ENCODE measurements at regions not wholly inside any gene's neighbourhood (a gene's known extent, or its start where the extent isn't known, plus 50 kb on each side); places are given as distances from the start of the nearest gene placed in this dataset.
"Not testable (repeated sequence)": the region's sequence is repeated elsewhere in the genome, so short reads cannot be mapped to it uniquely, and the experiment has no call there.

GRCh38 chr13:37475966-37476365, 122.6 kb downstream of the POSTN start:
- Mint-ChIP-seq H3K9me3 (ENCODE audit: unreplicated experiment) (no peaks in the 10 kb centered on the region), H3K4me3 (ENCODE audit: unreplicated experiment) (no peak overlapping the region), H3K4me1 (ENCODE audit: insufficient read depth, unreplicated experiment) (peaks cover 6% of the 10 kb centered on the region), H3K27ac (ENCODE audit: low read depth, unreplicated experiment) (no peak overlapping the region), H3K27me3 (ENCODE audit: insufficient read depth, unreplicated experiment) (no peaks in the 10 kb centered on the region), H3K36me3 (ENCODE audit: insufficient read depth, unreplicated experiment) (no peaks in the 10 kb centered on the region)
- ChIA-PET CTCF (no interaction called here), POLR2A (no interaction called here)
- TF ChIP-seq CTCF (IDR thresholded peaks at IDR 0.05; ENCODE audit: unreplicated experiment) = no peak
- BruUV-seq (replicated peaks) = no TSS peak
- intact Hi-C loops (cut with micrococcal nuclease) = no loop called here
- no peak for DNase-seq (ENCODE audit: unreplicated experiment)

- H3K36me3 Mint-ChIP-seq (ENCODE audit: insufficient read depth, unreplicated experiment) = no peaks in the 10 kb centered on the region
- H3K27ac Mint-ChIP-seq (ENCODE audit: low read depth, unreplicated experiment) = no peak overlapping the region
- CTCF ChIA-PET = no interaction called here
- H3K4me1 Mint-ChIP-seq (ENCODE audit: insufficient read depth, unreplicated experiment) = peaks cover 6% of the 10 kb centered on the region
- no peaks in the 10 kb centered on the region for H3K27me3 Mint-ChIP-seq (ENCODE audit: insufficient read depth, unreplicated experiment)
- POLR2A ChIA-PET = no interaction called here
- no TSS peak for BruUV-seq (replicated peaks)
- no peak for TF ChIP-seq CTCF (IDR thresholded peaks at IDR 0.05; ENCODE audit: unreplicated experiment)
- intact Hi-C loops (cut with micrococcal nuclease) = no loop called here
- no peak overlapping the region for H3K4me3 Mint-ChIP-seq (ENCODE audit: unreplicated experiment)
- DNase-seq (ENCODE audit: unreplicated experiment) = no peak
- H3K9me3 Mint-ChIP-seq (ENCODE audit: unreplicated experiment) = no peaks in the 10 kb centered on the region
These were observed 123.4 kb downstream of the POSTN start for GRCh38 chr13:37475151-37475550.

- H3K27me3 Mint-ChIP-seq (ENCODE audit: insufficient read depth, unreplicated experiment) = no peaks in the 10 kb centered on the region
- no peak overlapping the region for H3K4me3 Mint-ChIP-seq (ENCODE audit: unreplicated experiment)
- no peak for TF ChIP-seq CTCF (IDR thresholded peaks at IDR 0.05; ENCODE audit: unreplicated experiment)
- no TSS peak for BruUV-seq (replicated peaks)
- intact Hi-C loops (cut with micrococcal nuclease) = no loop called here
- ChIA-PET POLR2A (no interaction called here), CTCF (interaction anchor here (0.8 kb wide), 1 partner anchor 10 kb away, joined by 3 read pairs; no protein-coding TSS in a partner anchor)
- DNase-seq (ENCODE audit: unreplicated experiment) = no peak
- H3K36me3 Mint-ChIP-seq (ENCODE audit: insufficient read depth, unreplicated experiment) = no peaks in the 10 kb centered on the region
- H3K27ac Mint-ChIP-seq (ENCODE audit: low read depth, unreplicated experiment) = no peak overlapping the region
- H3K9me3 Mint-ChIP-seq (ENCODE audit: unreplicated experiment) = no peaks in the 10 kb centered on the region
- H3K4me1 Mint-ChIP-seq (ENCODE audit: insufficient read depth, unreplicated experiment) = peaks cover 6% of the 10 kb centered on the region
These were observed 125.5 kb downstream of the POSTN start for GRCh38 chr13:37473035-37473434.

- H3K27me3 Mint-ChIP-seq (ENCODE audit: insufficient read depth, unreplicated experiment); H3K4me1 Mint-ChIP-seq (ENCODE audit: insufficient read depth, unreplicated experiment); DNase-seq (ENCODE audit: unreplicated experiment); BruUV-seq (replicated peaks); H3K4me3 Mint-ChIP-seq (ENCODE audit: unreplicated experiment); H3K36me3 Mint-ChIP-seq (ENCODE audit: insufficient read depth, unreplicated experiment); intact Hi-C loops (cut with micrococcal nuclease); H3K9me3 Mint-ChIP-seq (ENCODE audit: unreplicated experiment); H3K27ac Mint-ChIP-seq (ENCODE audit: low read depth, unreplicated experiment); POLR2A ChIA-PET: not testable (repeated sequence)
- CTCF ChIA-PET = interaction anchor here (0.6 to 0.8 kb wide), 3 partner anchors 10 to 407 kb away, joined by 3 to 4 read pairs (median 3); no protein-coding TSS in a partner anchor
These were observed 126.3 kb downstream of the POSTN start for GRCh38 chr13:37472266-37472665.

- H3K36me3 Mint-ChIP-seq (ENCODE audit: insufficient read depth, unreplicated experiment) = no peaks in the 10 kb centered on the region
- POLR2A ChIA-PET = interaction anchor here (0.7 kb wide), 1 partner anchor 183 kb away, joined by 3 read pairs; no protein-coding TSS in a partner anchor
- no peak overlapping the region for H3K4me3 Mint-ChIP-seq (ENCODE audit: unreplicated experiment)
- H3K4me1 Mint-ChIP-seq (ENCODE audit: insufficient read depth, unreplicated experiment) = peaks cover 19% of the 10 kb centered on the region
- TF ChIP-seq CTCF (IDR thresholded peaks at IDR 0.05; ENCODE audit: unreplicated experiment) = no peak
- intact Hi-C loops (cut with micrococcal nuclease) = no loop called here
- H3K27me3 Mint-ChIP-seq (ENCODE audit: insufficient read depth, unreplicated experiment) = no peaks in the 10 kb centered on the region
- CTCF ChIA-PET = no interaction called here
- H3K27ac Mint-ChIP-seq (ENCODE audit: low read depth, unreplicated experiment) = no peak overlapping the region
- DNase-seq (ENCODE audit: unreplicated experiment) = no peak
- BruUV-seq (replicated peaks) = no TSS peak
- peaks cover 2% of the 10 kb centered on the region for H3K9me3 Mint-ChIP-seq (ENCODE audit: unreplicated experiment)
These were observed 138.4 kb downstream of the POSTN start for GRCh38 chr13:37460166-37460565.

Data from MCF 10A (cell line).